ENCODE measurements at regions not wholly inside any gene's neighbourhood (a gene's known extent, or its start where the extent isn't known, plus 50 kb on each side); places are given as distances from the start of the nearest gene placed in this dataset.

- TF ChIP-seq POLR2A (IDR thresholded peaks at IDR 0.05) = no peak
- TF ChIP-seq, protein P1, sequence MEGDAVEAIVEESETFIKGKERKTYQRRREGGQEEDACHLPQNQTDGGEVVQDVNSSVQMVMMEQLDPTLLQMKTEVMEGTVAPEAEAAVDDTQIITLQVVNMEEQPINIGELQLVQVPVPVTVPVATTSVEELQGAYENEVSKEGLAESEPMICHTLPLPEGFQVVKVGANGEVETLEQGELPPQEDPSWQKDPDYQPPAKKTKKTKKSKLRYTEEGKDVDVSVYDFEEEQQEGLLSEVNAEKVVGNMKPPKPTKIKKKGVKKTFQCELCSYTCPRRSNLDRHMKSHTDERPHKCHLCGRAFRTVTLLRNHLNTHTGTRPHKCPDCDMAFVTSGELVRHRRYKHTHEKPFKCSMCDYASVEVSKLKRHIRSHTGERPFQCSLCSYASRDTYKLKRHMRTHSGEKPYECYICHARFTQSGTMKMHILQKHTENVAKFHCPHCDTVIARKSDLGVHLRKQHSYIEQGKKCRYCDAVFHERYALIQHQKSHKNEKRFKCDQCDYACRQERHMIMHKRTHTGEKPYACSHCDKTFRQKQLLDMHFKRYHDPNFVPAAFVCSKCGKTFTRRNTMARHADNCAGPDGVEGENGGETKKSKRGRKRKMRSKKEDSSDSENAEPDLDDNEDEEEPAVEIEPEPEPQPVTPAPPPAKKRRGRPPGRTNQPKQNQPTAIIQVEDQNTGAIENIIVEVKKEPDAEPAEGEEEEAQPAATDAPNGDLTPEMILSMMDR (IDR thresholded peaks at IDR 0.05) = no peak
These were observed 156.2 kb downstream of the NFKBIZ start for GRCh38 chr3:102005551-102005950.
